ENCODE measurements at regions not wholly inside any gene's neighbourhood (a gene's known extent, or its start where the extent isn't known, plus 50 kb on each side); places are given as distances from the start of the nearest gene placed in this dataset.

DNA sequence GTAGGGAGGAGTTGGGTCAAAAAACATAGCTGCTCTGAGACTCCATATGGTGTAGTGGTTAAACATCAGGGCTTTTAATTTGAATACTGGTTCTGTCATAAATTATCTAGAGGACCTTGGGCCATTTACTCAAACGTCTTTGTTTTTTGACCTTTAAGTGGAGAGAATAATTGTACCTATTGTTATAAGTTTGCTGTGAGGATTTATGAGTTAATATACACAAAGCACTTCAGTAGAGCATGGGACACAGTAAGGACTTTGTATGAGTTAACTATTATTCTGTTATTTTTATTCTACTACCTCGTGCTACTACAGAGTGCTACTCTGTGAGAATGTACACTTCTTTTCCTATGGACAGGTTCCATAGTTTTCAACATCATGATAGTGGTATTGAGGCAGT, 123.7 kb upstream of the TNC start:
- Histone ChIP-seq H3K36me3 (ENCODE audit: insufficient read depth, low read length) (no peaks in the 10 kb centered on the region), H4K20me1 (ENCODE audit: insufficient read depth, low read length) (no peaks in the 10 kb centered on the region), H3K9ac (ENCODE audit: low read depth, low read length) (no peak overlapping the region), H3K9me3 (ENCODE audit: insufficient read depth, low read length, severe bottlenecking) (no peaks in the 10 kb centered on the region), H3K79me2 (ENCODE audit: insufficient read depth, low read length) (no peaks in the 10 kb centered on the region), H3K27ac (ENCODE audit: low read length) (no peak overlapping the region), H3K4me3 (ENCODE audit: low read depth in 1 of 2, low read length in 2 of 2) (no peak overlapping the region), H3K4me2 (ENCODE audit: insufficient read depth, low read length) (no peak overlapping the region), H2AFZ (ENCODE audit: low read depth, low read length) (no peak overlapping the region), H3K27me3 (ENCODE audit: insufficient read depth, low read length, poor library complexity) (no peaks in the 10 kb centered on the region), H3K4me1 (ENCODE audit: insufficient read depth, low read length) (no peaks in the 10 kb centered on the region)
- ATAC-seq (ENCODE audit: insufficient read depth, low read depth), result no peak
- TF ChIP-seq EZH2 (IDR thresholded peaks at IDR 0.05; ENCODE audit: borderline replicate concordance, low read depth, low read length, severe bottlenecking), result no peak
- TF ChIP-seq, protein P1, sequence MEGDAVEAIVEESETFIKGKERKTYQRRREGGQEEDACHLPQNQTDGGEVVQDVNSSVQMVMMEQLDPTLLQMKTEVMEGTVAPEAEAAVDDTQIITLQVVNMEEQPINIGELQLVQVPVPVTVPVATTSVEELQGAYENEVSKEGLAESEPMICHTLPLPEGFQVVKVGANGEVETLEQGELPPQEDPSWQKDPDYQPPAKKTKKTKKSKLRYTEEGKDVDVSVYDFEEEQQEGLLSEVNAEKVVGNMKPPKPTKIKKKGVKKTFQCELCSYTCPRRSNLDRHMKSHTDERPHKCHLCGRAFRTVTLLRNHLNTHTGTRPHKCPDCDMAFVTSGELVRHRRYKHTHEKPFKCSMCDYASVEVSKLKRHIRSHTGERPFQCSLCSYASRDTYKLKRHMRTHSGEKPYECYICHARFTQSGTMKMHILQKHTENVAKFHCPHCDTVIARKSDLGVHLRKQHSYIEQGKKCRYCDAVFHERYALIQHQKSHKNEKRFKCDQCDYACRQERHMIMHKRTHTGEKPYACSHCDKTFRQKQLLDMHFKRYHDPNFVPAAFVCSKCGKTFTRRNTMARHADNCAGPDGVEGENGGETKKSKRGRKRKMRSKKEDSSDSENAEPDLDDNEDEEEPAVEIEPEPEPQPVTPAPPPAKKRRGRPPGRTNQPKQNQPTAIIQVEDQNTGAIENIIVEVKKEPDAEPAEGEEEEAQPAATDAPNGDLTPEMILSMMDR (IDR thresholded peaks at IDR 0.05; ENCODE audit: borderline replicate concordance, extremely low read depth, low read length, poor library complexity, severe bottlenecking), result no peak
- DNase-seq, result no peak

DNA sequence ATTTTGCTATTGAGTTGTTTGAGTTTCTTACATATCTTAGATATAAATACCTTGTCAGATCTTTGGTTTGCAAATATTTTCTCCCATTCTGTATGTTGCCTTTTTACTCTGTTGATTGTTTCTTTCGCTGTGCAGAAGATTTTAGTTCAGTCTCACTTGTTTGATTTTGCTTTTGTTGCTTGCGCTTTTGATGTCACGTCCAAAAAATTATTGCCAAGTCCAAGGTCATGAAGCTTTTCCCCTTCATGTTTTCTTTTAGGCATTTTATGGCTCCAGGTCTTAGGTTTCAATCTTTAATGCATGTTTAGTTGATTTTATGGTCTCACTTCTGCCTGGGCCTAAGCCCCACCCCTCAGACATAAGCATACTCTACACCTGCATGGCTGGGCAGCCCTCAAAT, 131.5 kb upstream of the TNC start:
- H3K9me3 ChIP-seq (ENCODE audit: insufficient read depth, low read length, severe bottlenecking), result no peaks in the 10 kb centered on the region
- no peaks in the 10 kb centered on the region for H3K4me1 ChIP-seq (ENCODE audit: insufficient read depth, low read length)
- no peak overlapping the region for H3K4me2 ChIP-seq (ENCODE audit: insufficient read depth, low read length)
- H4K20me1 ChIP-seq (ENCODE audit: insufficient read depth, low read length), result no peaks in the 10 kb centered on the region
- no peaks in the 10 kb centered on the region for H3K36me3 ChIP-seq (ENCODE audit: insufficient read depth, low read length)
- peaks cover 3% of the 10 kb centered on the region for H3K27me3 ChIP-seq (ENCODE audit: insufficient read depth, low read length, poor library complexity)
- no peak overlapping the region for H2AFZ ChIP-seq (ENCODE audit: low read depth, low read length)
- no peak for DNase-seq
- H3K27ac ChIP-seq (ENCODE audit: low read length), result no peak overlapping the region
- TF ChIP-seq EZH2 (IDR thresholded peaks at IDR 0.05; ENCODE audit: borderline replicate concordance, low read depth, low read length, severe bottlenecking), result no peak
- TF ChIP-seq, protein P1 (IDR thresholded peaks at IDR 0.05; ENCODE audit: borderline replicate concordance, extremely low read depth, low read length, poor library complexity, severe bottlenecking), result no peak
- ATAC-seq (ENCODE audit: insufficient read depth, low read depth), result no peak
- no peak overlapping the region for H3K4me3 ChIP-seq (ENCODE audit: low read depth in 1 of 2, low read length in 2 of 2)
- H3K79me2 ChIP-seq (ENCODE audit: insufficient read depth, low read length), result no peaks in the 10 kb centered on the region
- no peak overlapping the region for H3K9ac ChIP-seq (ENCODE audit: low read depth, low read length)

DNA sequence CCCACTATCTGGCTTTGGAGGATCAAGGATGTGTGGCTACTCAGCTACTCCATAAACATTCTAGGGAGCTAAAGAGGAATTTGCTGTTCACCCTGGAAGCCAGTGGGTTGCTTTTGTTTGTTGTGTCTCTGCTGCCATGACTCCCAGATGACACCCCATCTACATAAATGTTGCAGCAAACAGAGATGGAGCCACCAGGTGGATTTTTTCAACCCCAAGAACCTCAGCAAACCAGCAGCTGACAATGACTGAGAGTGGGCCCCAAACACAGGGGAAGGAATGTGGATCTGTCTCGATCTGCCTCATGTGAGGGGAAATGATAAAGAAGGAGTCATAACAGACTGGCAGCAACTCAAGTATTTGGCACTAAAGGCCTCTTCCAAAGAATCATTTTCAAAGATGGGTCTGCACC, 132.7 kb upstream of the TNC start:
- H2AFZ ChIP-seq (ENCODE audit: low read depth, low read length), result no peak overlapping the region
- no peaks in the 10 kb centered on the region for H3K79me2 ChIP-seq (ENCODE audit: insufficient read depth, low read length)
- no peaks in the 10 kb centered on the region for H3K36me3 ChIP-seq (ENCODE audit: insufficient read depth, low read length)
- H4K20me1 ChIP-seq (ENCODE audit: insufficient read depth, low read length), result no peaks in the 10 kb centered on the region
- ATAC-seq (ENCODE audit: insufficient read depth, low read depth) (no peak), DNase-seq (no peak)
- H3K9ac ChIP-seq (ENCODE audit: low read depth, low read length), result no peak overlapping the region
- no peak overlapping the region for H3K4me3 ChIP-seq (ENCODE audit: low read depth in 1 of 2, low read length in 2 of 2)
- H3K27ac ChIP-seq (ENCODE audit: low read length), result no peak overlapping the region
- peaks cover 3% of the 10 kb centered on the region for H3K27me3 ChIP-seq (ENCODE audit: insufficient read depth, low read length, poor library complexity)
- no peak overlapping the region for H3K4me2 ChIP-seq (ENCODE audit: insufficient read depth, low read length)
- H3K9me3 ChIP-seq (ENCODE audit: insufficient read depth, low read length, severe bottlenecking), result no peaks in the 10 kb centered on the region
- no peak for TF ChIP-seq EZH2 (IDR thresholded peaks at IDR 0.05; ENCODE audit: borderline replicate concordance, low read depth, low read length, severe bottlenecking)
- H3K4me1 ChIP-seq (ENCODE audit: insufficient read depth, low read length), result no peaks in the 10 kb centered on the region

DNA sequence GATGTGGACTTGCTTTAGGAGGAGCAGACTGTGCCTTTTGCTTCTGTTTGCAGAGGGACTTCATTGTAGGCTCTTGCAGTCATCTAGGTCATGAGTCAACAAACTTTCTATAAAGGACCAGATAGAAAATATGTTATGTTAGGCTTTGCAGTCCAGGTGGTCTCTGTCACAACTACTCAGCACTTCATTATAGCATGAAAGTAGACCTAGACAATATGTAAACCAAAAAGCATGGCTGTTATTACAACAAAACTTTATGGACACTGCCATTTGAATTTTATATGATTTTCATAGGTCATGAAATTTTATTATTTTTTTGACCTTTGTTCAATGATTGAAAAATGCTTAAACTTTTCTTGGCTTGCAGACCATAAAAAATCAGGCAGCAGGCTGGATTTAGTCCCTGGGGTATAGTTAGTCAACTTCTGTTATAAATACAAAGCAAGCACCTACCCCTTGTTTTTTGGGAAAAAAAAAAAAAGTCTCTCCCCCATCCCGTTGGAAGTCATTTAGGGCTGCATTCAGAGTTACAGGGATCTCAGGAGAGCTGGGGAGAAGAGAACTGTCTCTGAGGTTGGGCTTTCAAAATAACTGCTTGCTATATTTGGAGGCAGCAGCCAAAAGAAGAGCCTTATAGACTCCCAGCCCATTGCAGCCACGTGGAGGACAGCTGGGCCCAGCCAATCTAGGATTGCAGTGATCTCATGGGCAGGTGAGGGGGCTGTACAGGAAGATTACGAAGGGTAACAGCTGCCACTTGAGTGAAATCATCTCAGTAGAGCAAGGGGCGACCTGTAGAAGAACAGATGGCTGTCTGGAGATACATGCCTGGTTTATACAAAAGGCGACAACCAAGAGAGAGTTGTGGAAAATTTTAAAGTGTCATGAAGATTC, 136.6 kb upstream of the TNC start:
- H3K36me3 ChIP-seq (ENCODE audit: insufficient read depth, low read length), result no peaks in the 10 kb centered on the region
- H3K27ac ChIP-seq (ENCODE audit: low read length), result no peak overlapping the region
- no peaks in the 10 kb centered on the region for H3K79me2 ChIP-seq (ENCODE audit: insufficient read depth, low read length)
- H3K4me3 ChIP-seq (ENCODE audit: low read depth in 1 of 2, low read length in 2 of 2), result no peak overlapping the region
- H2AFZ ChIP-seq (ENCODE audit: low read depth, low read length), result no peak overlapping the region
- H3K4me2 ChIP-seq (ENCODE audit: insufficient read depth, low read length), result no peak overlapping the region
- H3K9me3 ChIP-seq (ENCODE audit: insufficient read depth, low read length, severe bottlenecking), result no peaks in the 10 kb centered on the region
- DNase-seq (no peak), ATAC-seq (ENCODE audit: insufficient read depth, low read depth) (no peak)
- TF ChIP-seq, protein P1 (IDR thresholded peaks at IDR 0.05; ENCODE audit: borderline replicate concordance, extremely low read depth, low read length, poor library complexity, severe bottlenecking), result no peak
- TF ChIP-seq EZH2 (IDR thresholded peaks at IDR 0.05; ENCODE audit: borderline replicate concordance, low read depth, low read length, severe bottlenecking), result no peak
- no peaks in the 10 kb centered on the region for H4K20me1 ChIP-seq (ENCODE audit: insufficient read depth, low read length)
- H3K4me1 ChIP-seq (ENCODE audit: insufficient read depth, low read length), result no peaks in the 10 kb centered on the region
- H3K27me3 ChIP-seq (ENCODE audit: insufficient read depth, low read length, poor library complexity), result no peaks in the 10 kb centered on the region
- H3K9ac ChIP-seq (ENCODE audit: low read depth, low read length), result no peak overlapping the region

Data from DND-41 (cell line).